SK-N-DZ (cell line): ENCODE measurements at regions not wholly inside any gene's neighbourhood (a gene's known extent, or its start where the extent isn't known, plus 50 kb on each side); places are given as distances from the start of the nearest gene placed in this dataset.

ENCODE experiments used
- DNase-seq: peaks from one replicate; pipeline ENCODE4 v3.0.0-alpha.2; 2015; ENCODE audit warnings: low spot score

- DNase-seq: no peak
Observed at GRCh38 chr3:80496452-80496851, 728.7 kb upstream of the ROBO1 start.

- DNase-seq: no peak
Observed at GRCh38 chr3:80492162-80492561, 724.4 kb upstream of the ROBO1 start.

- DNase-seq: no peak
Observed at GRCh38 chr3:80472961-80473360, 705.2 kb upstream of the ROBO1 start.

- no peak for DNase-seq
Observed at GRCh38 chr3:80472459-80472858, 704.7 kb upstream of the ROBO1 start.

GRCh38 chr3:80470433-80470832 lies 702.6 kb upstream of the ROBO1 start:
- no peak for DNase-seq

GRCh38 chr3:80465746-80466145 lies 697.9 kb upstream of the ROBO1 start:
- no peak for DNase-seq

GRCh38 chr3:80451393-80451792 lies 683.6 kb upstream of the ROBO1 start:
- no peak for DNase-seq

- DNase-seq: no peak
Observed at GRCh38 chr3:80445641-80446040, 677.8 kb upstream of the ROBO1 start.

- DNase-seq: no peak
Observed at GRCh38 chr3:80445053-80445452, 677.3 kb upstream of the ROBO1 start.

GRCh38 chr3:80439490-80439889 lies 671.7 kb upstream of the ROBO1 start:
- DNase-seq: peak; percentile 92

- DNase-seq: no peak
Observed at GRCh38 chr3:80434366-80434765, 666.6 kb upstream of the ROBO1 start.

- DNase-seq: no peak
Observed at GRCh38 chr3:80424951-80425350, 657.2 kb upstream of the ROBO1 start.

GRCh38 chr3:80408030-80408721 lies 640.4 kb upstream of the ROBO1 start:
- DNase-seq: no peak

GRCh38 chr3:80405618-80406017 lies 637.8 kb upstream of the ROBO1 start:
- DNase-seq: no peak

GRCh38 chr3:80395023-80395422 lies 627.2 kb upstream of the ROBO1 start:
- no peak for DNase-seq

GRCh38 chr3:80391573-80391972 lies 623.8 kb upstream of the ROBO1 start:
- DNase-seq: no peak

GRCh38 chr3:80384811-80385210 lies 617.0 kb upstream of the ROBO1 start:
- DNase-seq: no peak

GRCh38 chr3:80374423-80374822 lies 606.6 kb upstream of the ROBO1 start:
- DNase-seq: no peak

- no peak for DNase-seq
Observed at GRCh38 chr3:80368616-80369015, 600.8 kb upstream of the ROBO1 start.

- no peak for DNase-seq
Observed at GRCh38 chr3:80366808-80367548, 599.2 kb upstream of the ROBO1 start.

GRCh38 chr3:80357761-80358160 lies 590.0 kb upstream of the ROBO1 start:
- DNase-seq: no peak

GRCh38 chr3:80355144-80355543 lies 587.3 kb upstream of the ROBO1 start:
- DNase-seq: no peak

GRCh38 chr3:80351201-80351600 lies 583.4 kb upstream of the ROBO1 start:
- no peak for DNase-seq
